ENCODE measurements at regions not wholly inside any gene's neighbourhood (a gene's known extent, or its start where the extent isn't known, plus 50 kb on each side); places are given as distances from the start of the nearest gene placed in this dataset.
"Not testable (repeated sequence)": the region's sequence is repeated elsewhere in the genome, so short reads cannot be mapped to it uniquely, and the experiment has no call there.

DNA sequence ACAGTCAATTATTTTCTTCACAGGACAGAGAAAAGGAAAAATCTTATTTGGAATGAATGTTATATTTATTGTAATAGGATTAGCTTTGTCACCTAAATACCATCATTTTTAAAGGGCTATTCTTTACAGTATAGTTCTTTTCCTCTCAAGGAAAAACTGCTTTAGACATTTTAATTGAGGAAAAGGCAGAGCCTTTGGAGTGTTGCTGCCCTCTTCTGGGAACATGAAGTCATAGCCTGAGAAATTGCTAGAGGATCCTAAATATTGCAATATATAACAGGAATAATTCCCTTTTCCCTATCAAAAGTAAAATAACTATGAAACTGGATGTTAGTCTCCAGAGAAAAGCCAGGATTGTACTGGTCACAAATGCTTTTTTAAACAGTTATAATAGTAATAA is 81.8 kb upstream of the NOTCH2NLA start:
- H3K36me3 Mint-ChIP-seq (ENCODE audit: low read depth); H3K27me3 Mint-ChIP-seq (ENCODE audit: low read depth); H3K4me3 Mint-ChIP-seq; H3K27ac Mint-ChIP-seq; DNase-seq (ENCODE audit: low spot score); H3K9me3 Mint-ChIP-seq; H3K4me1 Mint-ChIP-seq (ENCODE audit: low read depth): not testable (repeated sequence)

DNA sequence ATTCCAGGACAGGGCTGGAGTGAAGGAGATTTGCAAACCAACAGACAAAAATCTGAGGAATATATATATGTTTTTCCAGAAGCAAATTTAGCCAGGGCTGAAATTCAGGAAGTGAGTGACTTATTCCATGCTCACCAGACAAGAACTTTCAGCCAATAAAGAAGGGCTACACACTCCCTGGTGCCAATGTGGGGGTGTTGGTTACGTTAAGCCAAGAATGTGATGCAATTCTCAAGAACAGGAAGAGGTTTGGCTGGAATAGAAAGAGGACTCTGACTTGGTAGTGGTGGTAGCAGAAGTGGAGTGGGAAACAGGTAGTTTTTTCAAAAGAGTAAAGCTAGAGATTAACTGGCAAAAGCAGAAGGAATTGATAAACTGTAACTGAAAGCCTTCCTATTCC is 80.6 kb upstream of the NOTCH2NLA start:
- not testable (repeated sequence) for H3K9me3 Mint-ChIP-seq; H3K27ac Mint-ChIP-seq; H3K4me3 Mint-ChIP-seq; H3K36me3 Mint-ChIP-seq (ENCODE audit: low read depth); H3K4me1 Mint-ChIP-seq (ENCODE audit: low read depth); H3K27me3 Mint-ChIP-seq (ENCODE audit: low read depth); DNase-seq (ENCODE audit: low spot score)

DNA sequence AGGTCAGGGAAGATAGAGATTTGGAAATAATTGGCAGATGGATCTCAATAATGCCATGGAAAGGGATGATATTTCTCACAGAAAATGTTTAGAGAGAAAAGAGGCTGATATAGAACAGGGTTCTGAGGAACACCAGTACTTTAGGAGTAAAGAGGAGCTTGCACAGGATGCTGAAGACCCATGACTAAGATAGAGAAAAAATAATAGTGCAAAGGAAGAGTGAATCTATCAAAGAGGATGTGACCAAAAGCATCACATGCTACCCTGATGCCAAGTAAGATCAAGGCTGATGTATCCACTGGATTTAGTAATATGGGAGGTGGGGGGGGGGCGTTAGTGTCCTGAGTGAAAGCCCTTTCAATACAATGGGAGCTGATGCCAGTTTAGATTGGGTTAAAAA is 80.1 kb upstream of the NOTCH2NLA start:
- H3K9me3 Mint-ChIP-seq; H3K4me3 Mint-ChIP-seq; H3K27me3 Mint-ChIP-seq (ENCODE audit: low read depth); H3K4me1 Mint-ChIP-seq (ENCODE audit: low read depth); H3K27ac Mint-ChIP-seq; H3K36me3 Mint-ChIP-seq (ENCODE audit: low read depth); DNase-seq (ENCODE audit: low spot score): not testable (repeated sequence)

DNA sequence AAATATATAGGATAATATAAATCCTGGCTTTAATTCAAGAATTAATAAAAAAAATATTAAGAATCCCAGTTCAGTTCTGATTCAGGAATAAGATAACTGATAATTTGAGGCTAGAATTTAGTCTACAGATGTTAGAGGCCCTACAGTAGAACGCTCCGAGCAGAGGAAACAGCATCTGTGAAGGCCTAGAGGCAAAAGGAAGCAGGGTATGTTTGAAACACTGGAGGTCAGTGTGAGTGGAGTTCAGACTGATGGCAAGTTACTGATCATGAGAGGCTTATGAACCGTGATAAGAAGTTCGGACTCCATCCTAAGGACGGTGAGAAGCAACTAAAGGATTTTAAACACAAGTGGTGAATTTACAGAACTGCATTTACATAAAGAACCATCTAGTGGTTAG is 79.3 kb upstream of the NOTCH2NLA start:
- H3K36me3 Mint-ChIP-seq (ENCODE audit: low read depth); H3K4me3 Mint-ChIP-seq; H3K9me3 Mint-ChIP-seq; DNase-seq (ENCODE audit: low spot score); H3K4me1 Mint-ChIP-seq (ENCODE audit: low read depth); H3K27me3 Mint-ChIP-seq (ENCODE audit: low read depth); H3K27ac Mint-ChIP-seq: not testable (repeated sequence)

DNA sequence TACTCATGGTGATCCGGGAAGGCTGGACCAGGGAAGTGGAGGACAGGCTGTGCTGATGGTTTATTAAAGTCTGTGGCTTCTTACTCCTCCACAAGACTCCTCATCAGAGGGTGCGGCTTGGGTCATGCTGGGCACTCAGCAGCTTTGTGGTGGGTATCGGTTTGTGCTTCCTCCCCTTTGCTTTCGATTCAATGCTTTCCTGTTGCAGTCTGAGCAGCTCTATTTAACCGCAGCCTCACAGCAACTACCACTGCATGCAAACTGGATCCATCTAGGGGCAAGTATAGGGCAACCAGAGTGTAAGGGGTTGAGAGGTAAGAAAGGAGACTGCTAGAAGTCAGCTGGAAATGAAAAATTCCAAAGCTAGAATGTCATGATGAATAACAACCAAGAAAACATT is 78.8 kb upstream of the NOTCH2NLA start:
- not testable (repeated sequence) for H3K4me1 Mint-ChIP-seq (ENCODE audit: low read depth); H3K27ac Mint-ChIP-seq; DNase-seq (ENCODE audit: low spot score); H3K9me3 Mint-ChIP-seq; H3K27me3 Mint-ChIP-seq (ENCODE audit: low read depth); H3K36me3 Mint-ChIP-seq (ENCODE audit: low read depth); H3K4me3 Mint-ChIP-seq

DNA sequence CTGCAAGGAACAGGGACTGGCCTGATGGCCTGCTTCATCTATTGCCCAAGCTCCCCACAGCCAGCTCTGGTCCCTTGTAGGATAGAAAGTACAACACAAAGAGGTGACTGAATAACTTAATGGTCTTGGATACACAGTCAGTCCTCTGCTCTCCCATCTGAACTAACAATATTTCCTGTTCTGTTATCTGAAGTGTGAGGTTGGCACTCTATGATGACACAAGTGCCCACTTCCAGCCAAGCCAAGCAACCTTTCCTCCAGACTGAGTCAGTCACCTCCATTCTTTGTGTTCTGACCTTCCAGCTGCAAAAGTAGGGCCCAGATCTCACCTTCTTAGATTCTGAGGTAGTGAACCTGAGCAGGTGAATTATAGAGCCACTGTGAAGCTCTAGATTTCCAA is 77.8 kb upstream of the NOTCH2NLA start:
- not testable (repeated sequence) for H3K4me3 Mint-ChIP-seq; H3K4me1 Mint-ChIP-seq (ENCODE audit: low read depth)

DNA sequence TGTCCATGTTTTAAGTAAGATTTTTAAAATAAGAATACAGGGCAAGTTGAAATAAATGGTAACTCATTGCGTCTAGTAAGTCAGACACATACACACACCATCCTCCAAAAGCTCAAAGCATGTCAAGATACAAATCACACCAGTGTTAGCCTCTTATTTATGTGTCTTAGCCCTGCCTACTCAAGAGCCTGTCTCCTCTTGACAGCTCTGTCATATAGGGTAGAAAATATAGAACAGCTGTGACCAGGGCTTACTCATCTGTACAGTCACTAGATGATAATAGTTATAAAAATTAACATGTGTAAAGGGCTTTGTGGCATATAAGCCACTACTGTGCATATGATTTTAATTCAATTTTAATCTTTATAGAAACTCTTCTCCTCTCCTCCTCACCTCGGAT is 76.6 kb upstream of the NOTCH2NLA start:
- not testable (repeated sequence) for H3K9me3 Mint-ChIP-seq; DNase-seq (ENCODE audit: low spot score); H3K4me1 Mint-ChIP-seq (ENCODE audit: low read depth); H3K27ac Mint-ChIP-seq; H3K36me3 Mint-ChIP-seq (ENCODE audit: low read depth); H3K4me3 Mint-ChIP-seq; H3K27me3 Mint-ChIP-seq (ENCODE audit: low read depth)

More for the DNA sequence above, 77.8 kb upstream of the NOTCH2NLA start:
- H3K9me3 Mint-ChIP-seq; DNase-seq (ENCODE audit: low spot score); H3K36me3 Mint-ChIP-seq (ENCODE audit: low read depth); H3K27ac Mint-ChIP-seq; H3K27me3 Mint-ChIP-seq (ENCODE audit: low read depth): not testable (repeated sequence)

DNA sequence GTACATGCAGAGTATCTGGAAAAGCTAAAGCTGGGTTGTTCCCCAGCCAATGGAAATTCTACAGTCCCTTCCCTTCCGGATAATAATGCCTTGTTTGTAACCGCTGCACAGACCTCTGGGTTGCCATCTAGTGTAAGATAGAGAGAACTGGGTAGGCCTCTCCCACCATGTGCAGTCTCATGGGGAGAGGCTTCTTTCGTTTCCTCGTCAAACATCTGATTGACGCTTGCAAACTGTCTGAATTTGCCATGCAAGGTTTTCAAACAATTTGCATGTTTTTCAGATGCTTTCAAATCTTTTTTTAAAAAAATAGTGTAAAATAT is 69.7 kb upstream of the NOTCH2NLA start:
- not testable (repeated sequence) for H3K27me3 Mint-ChIP-seq (ENCODE audit: low read depth)

DNA sequence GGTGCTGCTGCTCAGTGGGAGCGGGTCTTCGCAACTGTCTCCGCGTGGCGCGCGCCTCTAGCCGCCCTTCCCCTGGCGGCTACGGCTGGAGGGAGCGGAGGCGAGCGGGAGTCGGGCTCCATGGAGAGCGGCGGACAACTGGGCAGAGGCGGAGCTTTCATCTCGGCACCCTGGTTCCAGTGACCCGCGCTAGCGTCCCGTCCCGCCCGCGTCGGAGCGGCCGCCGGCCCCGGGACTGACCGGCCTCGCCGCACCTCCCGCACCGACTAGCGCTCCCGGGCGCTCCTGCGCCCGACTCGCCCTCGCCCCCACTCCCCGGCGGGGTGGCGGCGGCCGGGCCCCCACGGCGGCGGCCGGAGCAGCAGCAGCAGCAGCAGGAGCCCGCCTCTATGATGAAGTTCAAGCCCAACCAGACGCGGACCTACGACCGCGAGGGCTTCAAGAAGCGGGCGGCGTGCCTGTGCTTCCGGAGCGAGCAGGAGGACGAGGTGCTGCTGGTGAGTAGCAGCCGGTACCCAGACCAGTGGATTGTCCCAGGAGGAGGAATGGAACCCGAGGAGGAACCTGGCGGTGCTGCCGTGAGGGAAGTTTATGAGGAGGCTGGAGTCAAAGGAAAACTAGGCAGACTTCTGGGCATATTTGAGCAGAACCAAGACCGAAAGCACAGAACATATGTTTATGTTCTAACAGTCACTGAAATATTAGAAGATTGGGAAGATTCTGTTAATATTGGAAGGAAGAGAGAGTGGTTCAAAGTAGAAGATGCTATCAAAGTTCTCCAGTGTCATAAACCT is 69.2 kb upstream of the NOTCH2NLA start:
- H3K4me3 Mint-ChIP-seq; H3K27me3 Mint-ChIP-seq (ENCODE audit: low read depth); H3K36me3 Mint-ChIP-seq (ENCODE audit: low read depth); DNase-seq (ENCODE audit: low spot score); H3K4me1 Mint-ChIP-seq (ENCODE audit: low read depth); H3K9me3 Mint-ChIP-seq; H3K27ac Mint-ChIP-seq: not testable (repeated sequence)

More for the DNA sequence above, 69.7 kb upstream of the NOTCH2NLA start:
- not testable (repeated sequence) for H3K4me3 Mint-ChIP-seq; DNase-seq (ENCODE audit: low spot score); H3K4me1 Mint-ChIP-seq (ENCODE audit: low read depth); H3K9me3 Mint-ChIP-seq; H3K36me3 Mint-ChIP-seq (ENCODE audit: low read depth); H3K27ac Mint-ChIP-seq

DNA sequence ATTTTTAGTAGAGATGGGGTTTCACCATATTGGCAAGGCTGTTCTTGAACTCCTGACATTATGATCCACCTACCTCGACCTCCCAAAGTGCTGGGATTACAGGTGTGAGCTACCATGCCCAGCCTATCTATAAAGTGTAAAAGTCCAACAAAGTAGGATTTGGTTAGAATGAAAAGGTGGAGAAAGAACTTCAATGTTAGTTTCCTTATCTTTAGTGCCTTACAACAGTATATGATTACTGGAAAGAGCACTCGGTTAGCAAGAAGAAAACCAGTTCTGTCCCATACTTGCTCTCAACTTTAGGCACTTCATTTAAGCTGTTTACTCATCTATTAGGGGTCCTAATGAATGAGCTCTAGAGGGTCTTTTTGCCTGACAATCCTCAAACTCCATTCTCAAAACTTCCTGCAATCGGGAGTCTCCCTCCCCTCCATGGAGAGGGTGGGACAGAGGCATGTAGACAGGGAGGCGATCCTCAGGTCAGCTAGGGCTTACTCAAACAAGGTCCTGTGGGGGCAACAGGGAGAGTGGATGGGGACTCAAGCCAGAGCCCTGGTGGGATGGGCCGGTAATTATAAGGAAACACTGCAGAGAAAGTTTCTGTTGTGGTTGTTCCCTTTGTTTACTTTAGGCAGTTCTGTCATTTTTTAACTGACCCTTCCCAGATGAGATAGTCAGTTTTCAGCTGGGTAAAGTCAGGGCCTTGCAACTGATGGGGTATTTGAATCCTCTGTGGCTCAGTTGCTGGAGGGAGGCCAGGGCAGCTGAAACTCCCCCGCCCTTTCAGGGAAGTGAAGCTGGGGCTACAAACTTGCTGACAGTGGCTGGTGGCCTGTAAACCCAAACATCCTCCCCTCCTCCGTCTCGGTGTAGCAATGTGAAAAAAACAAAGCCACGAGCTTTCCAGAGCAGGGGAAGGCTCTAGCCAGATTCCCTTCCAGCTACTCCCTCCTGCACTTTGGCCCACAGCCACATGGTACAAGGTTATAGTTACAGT is 64.4 kb upstream of the NOTCH2NLA start:
- H3K4me3 Mint-ChIP-seq; H3K4me1 Mint-ChIP-seq (ENCODE audit: low read depth); H3K27me3 Mint-ChIP-seq (ENCODE audit: low read depth); DNase-seq (ENCODE audit: low spot score); H3K9me3 Mint-ChIP-seq; H3K36me3 Mint-ChIP-seq (ENCODE audit: low read depth); H3K27ac Mint-ChIP-seq: not testable (repeated sequence)

DNA sequence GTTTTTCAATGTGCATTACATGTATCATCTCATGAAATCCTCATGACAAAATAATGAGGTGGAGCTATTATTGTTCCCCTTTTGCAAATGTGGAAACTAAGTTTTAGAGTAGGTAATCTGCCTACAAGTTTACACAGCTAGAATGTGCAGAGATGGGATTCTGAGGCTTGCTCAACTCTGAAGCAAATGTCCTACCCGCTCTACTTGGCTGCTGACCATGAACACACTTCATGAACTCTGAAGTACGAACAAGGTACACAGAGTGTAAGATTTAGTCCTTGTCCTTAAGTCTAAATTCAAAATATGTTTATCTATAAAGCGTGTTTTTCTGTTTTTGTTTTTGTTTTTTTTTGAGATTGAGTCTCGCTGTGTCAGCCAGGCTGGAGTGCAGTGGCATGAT is 63.6 kb upstream of the NOTCH2NLA start:
- H3K27me3 Mint-ChIP-seq (ENCODE audit: low read depth); H3K36me3 Mint-ChIP-seq (ENCODE audit: low read depth); H3K4me1 Mint-ChIP-seq (ENCODE audit: low read depth); DNase-seq (ENCODE audit: low spot score); H3K4me3 Mint-ChIP-seq; H3K27ac Mint-ChIP-seq; H3K9me3 Mint-ChIP-seq: not testable (repeated sequence)

DNA sequence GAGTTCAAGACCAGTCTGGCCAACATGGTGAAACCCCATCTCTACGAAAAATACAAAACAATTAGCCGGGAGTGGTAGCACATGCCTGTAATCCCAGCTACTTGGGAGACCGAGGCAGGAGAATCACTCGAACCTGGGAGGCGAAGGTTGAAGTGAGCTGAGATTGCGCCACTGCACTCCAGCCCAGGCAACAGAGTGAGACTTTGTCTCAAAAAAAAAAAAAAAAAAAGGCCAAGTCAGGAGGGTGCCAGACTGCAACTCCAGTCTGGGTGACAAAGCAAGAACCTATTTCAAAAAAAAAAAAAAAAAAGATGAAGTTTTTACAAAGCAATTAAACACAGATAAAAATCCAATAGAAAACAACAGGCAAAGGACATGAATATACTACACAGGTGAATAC is 59.1 kb upstream of the NOTCH2NLA start:
- H3K27ac Mint-ChIP-seq; H3K4me1 Mint-ChIP-seq (ENCODE audit: low read depth); H3K27me3 Mint-ChIP-seq (ENCODE audit: low read depth); H3K4me3 Mint-ChIP-seq; H3K36me3 Mint-ChIP-seq (ENCODE audit: low read depth); DNase-seq (ENCODE audit: low spot score); H3K9me3 Mint-ChIP-seq: not testable (repeated sequence)

DNA sequence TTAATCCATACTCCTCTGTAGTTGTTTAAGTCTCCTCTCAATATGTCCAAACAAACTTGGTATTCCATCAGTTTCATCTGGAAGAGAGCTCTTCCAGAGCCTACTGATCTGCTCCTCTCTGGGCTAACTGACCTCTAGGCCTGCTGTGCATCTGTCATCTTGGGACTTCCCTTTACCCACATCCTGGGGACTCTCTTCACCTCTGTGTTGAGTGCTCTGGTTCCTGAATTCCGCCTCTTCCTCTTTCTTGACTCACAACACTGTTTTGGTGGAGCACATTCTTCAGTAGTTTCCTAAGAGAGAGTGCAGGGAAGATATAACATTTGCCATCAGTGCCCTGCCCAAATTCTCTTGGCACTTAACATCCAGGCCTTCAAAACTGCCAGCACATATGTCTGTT is 55.9 kb upstream of the NOTCH2NLA start:
- DNase-seq (ENCODE audit: low spot score); H3K27me3 Mint-ChIP-seq (ENCODE audit: low read depth); H3K27ac Mint-ChIP-seq; H3K4me3 Mint-ChIP-seq; H3K9me3 Mint-ChIP-seq; H3K4me1 Mint-ChIP-seq (ENCODE audit: low read depth); H3K36me3 Mint-ChIP-seq (ENCODE audit: low read depth): not testable (repeated sequence)

DNA sequence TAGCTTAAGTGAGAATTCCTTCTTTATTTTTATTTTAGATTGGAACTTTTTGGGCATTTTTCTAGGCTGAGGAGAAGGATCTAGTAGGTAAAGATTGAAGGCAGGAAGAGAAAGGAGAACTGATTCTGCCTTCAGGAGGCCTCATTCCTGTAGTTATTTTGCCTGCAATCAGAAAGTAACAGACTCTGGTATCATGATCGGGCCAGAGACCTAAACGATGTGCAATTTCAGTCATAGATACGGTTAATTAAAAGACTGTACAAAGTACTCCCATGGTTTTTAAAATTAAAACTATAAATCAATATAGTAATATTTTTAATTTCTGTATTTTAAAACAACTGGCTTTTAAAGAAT is 54.7 kb upstream of the NOTCH2NLA start:
- not testable (repeated sequence) for H3K4me3 Mint-ChIP-seq; H3K4me1 Mint-ChIP-seq (ENCODE audit: low read depth); H3K27ac Mint-ChIP-seq; H3K27me3 Mint-ChIP-seq (ENCODE audit: low read depth); H3K36me3 Mint-ChIP-seq (ENCODE audit: low read depth); DNase-seq (ENCODE audit: low spot score); H3K9me3 Mint-ChIP-seq
